OCI-LY1 (cell line): ENCODE measurements at regions not wholly inside any gene's neighbourhood (a gene's known extent, or its start where the extent isn't known, plus 50 kb on each side); places are given as distances from the start of the nearest gene placed in this dataset.

Source experiments
- H2AFZ ChIP-seq: fragments of 200-600 bp; sonication (generic), shearing (Covaris generic); 2 replicates; pipeline ENCODE4 v1.6.0; 2014; ENCODE audit warnings: antibody characterized with exemption, mild to moderate bottlenecking, low read length
- H3F3A ChIP-seq: fragments of 200-600 bp; sonication (generic), shearing (Covaris generic); 2 replicates; pipeline ENCODE4 v1.6.0; 2014; ENCODE audit warnings: mild to moderate bottlenecking, antibody characterized with exemption, low read length, moderate library complexity; ENCODE audit not compliant: insufficient read depth
- H3K27ac ChIP-seq: fragments of 200-600 bp; sonication (generic); 2 replicates; pipeline ENCODE4 v1.5.1; 2014; ENCODE audit warnings: low read length, mixed run types, mild to moderate bottlenecking, low read depth; ENCODE audit not compliant: poor library complexity, severe bottlenecking
- H3K27me3 ChIP-seq: fragments of 200-600 bp; sonication (generic); 2 replicates; pipeline ENCODE4 v1.6.0; 2014; ENCODE audit warnings: antibody characterized with exemption, mild to moderate bottlenecking, low read length, moderate library complexity; ENCODE audit not compliant: insufficient read depth
- H3K36me3 ChIP-seq: fragments of 200-600 bp; sonication (generic); 2 replicates; pipeline ENCODE4 v1.6.1; 2014; ENCODE audit warnings: mild to moderate bottlenecking, antibody characterized with exemption, low read length, moderate library complexity, mixed read lengths; ENCODE audit not compliant: insufficient read depth
- H3K4me1 ChIP-seq: fragments of 200-600 bp; sonication (generic); 2 replicates; pipeline ENCODE4 v1.5.1; 2014; ENCODE audit warnings: mild to moderate bottlenecking, low read length, moderate library complexity; ENCODE audit not compliant: insufficient read depth, severe bottlenecking
- H3K4me2 ChIP-seq: fragments of 200-600 bp; sonication (generic), shearing (Covaris generic); 2 replicates; pipeline ENCODE4 v1.6.1; 2014; ENCODE audit warnings: low read length
- H3K4me3 ChIP-seq: fragments of 200-600 bp; sonication (generic); 2 replicates; pipeline ENCODE4 v1.5.1; 2014; ENCODE audit warnings: low read length, low read depth, mild to moderate bottlenecking, mixed read lengths; ENCODE audit not compliant: poor library complexity, severe bottlenecking
- H3K79me2 ChIP-seq: fragments of 200-600 bp; shearing (Covaris generic); 2 replicates; pipeline ENCODE4 v1.6.1; 2016; ENCODE audit warnings: mixed run types, low read length, mixed read lengths; ENCODE audit not compliant: insufficient read depth
- H3K9ac ChIP-seq: fragments of 200-600 bp; sonication (generic), shearing (Covaris generic); 2 replicates; pipeline ENCODE4 v1.6.1; 2014; ENCODE audit warnings: mild to moderate bottlenecking, low read length, mixed read lengths
- H3K9me2 ChIP-seq: fragments of 200-600 bp; sonication (generic), shearing (Covaris generic); 2 replicates; pipeline ENCODE4 v1.6.1; 2014; ENCODE audit warnings: low read depth, mild to moderate bottlenecking, low read length, mixed read lengths
- H3K9me3 ChIP-seq: fragments of 200-600 bp; shearing (Covaris generic); 2 replicates; pipeline ENCODE4 v1.6.1; 2014; ENCODE audit warnings: low read length, mixed read lengths
- H4K20me1 ChIP-seq: fragments of 200-600 bp; sonication (generic), shearing (Covaris generic); 2 replicates; pipeline ENCODE4 v1.6.0; 2016; ENCODE audit warnings: mild to moderate bottlenecking, low read length; ENCODE audit not compliant: insufficient read depth
- CTCF ChIP-seq: fragments of 200-600 bp; sonication (generic), shearing (Covaris generic); IDR thresholded peaks from 2 replicates; pipeline ENCODE4 v1.5.1; 2017; ENCODE audit warnings: mild to moderate bottlenecking, antibody characterized with exemption, low read length, moderate library complexity, mixed read lengths
- EZH2 ChIP-seq: fragments of 200-600 bp; sonication (generic), shearing (Covaris generic); IDR thresholded peaks from 2 replicates; pipeline ENCODE4 v1.8.0; 2017; ENCODE audit warnings: borderline replicate concordance, mixed run types, mild to moderate bottlenecking, antibody characterized with exemption, low read length, moderate library complexity, mixed read lengths

DNA sequence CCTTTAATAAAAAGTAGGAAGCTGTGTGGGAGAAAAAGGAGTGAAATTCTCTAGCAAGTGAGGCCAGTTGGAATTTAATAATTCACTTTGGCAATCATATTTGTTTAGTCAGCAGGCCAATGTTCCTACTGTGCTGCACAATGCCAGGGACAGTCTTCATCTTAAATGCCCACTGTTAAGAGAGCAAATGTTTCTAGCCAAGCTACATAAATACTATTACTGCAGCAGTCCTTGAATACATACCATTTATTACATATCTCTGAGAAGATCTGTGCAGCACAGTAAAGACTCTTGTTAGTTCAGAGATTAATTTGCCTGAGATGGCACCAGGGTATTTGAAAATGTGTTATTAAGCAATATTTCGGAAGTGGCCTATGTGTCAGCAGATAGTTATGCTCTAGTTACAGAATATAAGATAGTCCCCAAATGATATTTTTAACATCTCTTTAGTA lies 105.4 kb downstream of the OGFRL1 start:
- H3K27me3 ChIP-seq = no peaks in the 10 kb centered on the region
- H3F3A ChIP-seq = no peaks in the 10 kb centered on the region
- H3K4me1 ChIP-seq = no peaks in the 10 kb centered on the region
- no peak overlapping the region for H2AFZ ChIP-seq
- no peaks in the 10 kb centered on the region for H3K79me2 ChIP-seq
- TF ChIP-seq EZH2 (no peak), CTCF (no peak)
- H3K27ac ChIP-seq = no peak overlapping the region
- no peak overlapping the region for H3K4me3 ChIP-seq
- no peaks in the 10 kb centered on the region for H3K9me3 ChIP-seq
- no peaks in the 10 kb centered on the region for H3K9me2 ChIP-seq
- no peak overlapping the region for H3K9ac ChIP-seq
- no peak overlapping the region for H3K4me2 ChIP-seq
- no peaks in the 10 kb centered on the region for H4K20me1 ChIP-seq
- no peaks in the 10 kb centered on the region for H3K36me3 ChIP-seq

- Histone ChIP-seq H3K4me3 (no peak overlapping the region), H3K9ac (no peak overlapping the region), H2AFZ (no peak overlapping the region), H3K9me2 (no peaks in the 10 kb centered on the region), H3F3A (no peaks in the 10 kb centered on the region), H3K36me3 (no peaks in the 10 kb centered on the region), H3K9me3 (no peaks in the 10 kb centered on the region), H4K20me1 (no peaks in the 10 kb centered on the region), H3K27me3 (no peaks in the 10 kb centered on the region), H3K4me1 (no peaks in the 10 kb centered on the region), H3K4me2 (no peak overlapping the region), H3K27ac (no peak overlapping the region), H3K79me2 (no peaks in the 10 kb centered on the region)
- TF ChIP-seq EZH2 (no peak), CTCF (no peak)
Observed at GRCh38 chr6:71394926-71395325, 106.3 kb downstream of the OGFRL1 start.

DNA sequence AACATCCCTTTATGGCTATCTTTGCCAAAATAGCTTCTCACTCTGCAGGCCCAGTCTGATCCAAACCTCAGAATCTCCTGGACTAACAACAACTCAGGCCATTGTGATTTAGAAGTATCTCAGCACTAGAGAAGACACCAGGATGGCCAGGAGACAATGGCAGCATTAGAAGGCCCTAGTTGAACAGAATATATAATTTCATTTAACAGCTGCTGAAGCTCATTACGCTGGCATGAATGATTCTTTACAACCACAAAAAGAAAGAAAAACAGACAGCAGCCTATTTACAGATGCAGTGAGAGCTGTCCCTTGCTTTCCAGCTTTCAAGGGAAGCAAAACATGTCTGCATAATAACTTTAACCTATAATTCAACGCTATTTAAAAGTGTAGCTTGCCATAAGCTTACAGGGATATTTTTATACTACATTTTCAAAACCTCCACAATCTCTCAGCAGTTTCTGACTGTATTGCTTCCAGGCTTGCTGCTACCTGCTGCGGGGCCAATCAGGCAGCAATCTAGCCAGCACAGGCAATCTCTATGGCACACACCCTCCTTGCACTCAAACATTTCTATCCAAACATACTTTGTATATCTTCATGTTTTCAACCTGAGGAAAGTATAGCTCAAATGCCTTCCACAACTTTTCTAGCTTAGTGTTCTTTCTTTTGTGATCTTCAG lies 107.3 kb downstream of the OGFRL1 start:
- Histone ChIP-seq H3F3A (no peaks in the 10 kb centered on the region), H3K4me1 (no peaks in the 10 kb centered on the region), H3K9me3 (no peaks in the 10 kb centered on the region), H3K4me3 (no peak overlapping the region), H3K9me2 (no peaks in the 10 kb centered on the region), H3K36me3 (no peaks in the 10 kb centered on the region), H3K27ac (no peak overlapping the region), H3K9ac (no peak overlapping the region), H3K4me2 (no peak overlapping the region), H3K27me3 (no peaks in the 10 kb centered on the region), H4K20me1 (no peaks in the 10 kb centered on the region), H2AFZ (no peak overlapping the region), H3K79me2 (no peaks in the 10 kb centered on the region)
- TF ChIP-seq EZH2 (no peak), CTCF (no peak)
